HG02610 (cell line): ENCODE measurements at regions not wholly inside any gene's neighbourhood (a gene's known extent, or its start where the extent isn't known, plus 50 kb on each side); places are given as distances from the start of the nearest gene placed in this dataset.

Experiments
- ATAC-seq: cut with Tn5 transposase; IDR thresholded peaks from one replicate; pipeline ENCODE4 v1.9.1; 2021; ENCODE audit warnings: mild to moderate bottlenecking, moderate library complexity; ENCODE audit not compliant: unreplicated experiment

DNA sequence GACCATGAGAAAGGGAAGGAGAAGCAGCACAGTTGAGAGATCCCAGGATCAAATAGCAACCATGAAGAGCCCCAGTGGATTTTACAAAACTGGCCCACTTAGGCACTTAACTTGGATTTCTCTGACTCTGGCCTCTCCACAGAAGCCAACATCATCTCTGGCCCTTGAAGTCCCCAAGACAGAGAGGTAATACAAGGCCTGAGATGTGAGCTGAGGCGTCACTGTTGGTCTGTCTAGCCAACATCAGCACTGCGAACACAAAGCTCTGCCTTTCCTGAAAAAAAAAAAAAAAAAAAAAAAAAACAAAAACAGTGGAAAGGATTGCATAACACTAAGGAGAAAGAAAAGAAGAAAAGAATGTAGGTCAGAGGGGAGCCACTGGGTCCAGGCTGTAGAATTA is 378.3 kb downstream of the BRINP1 start:
- ATAC-seq: no peak

DNA sequence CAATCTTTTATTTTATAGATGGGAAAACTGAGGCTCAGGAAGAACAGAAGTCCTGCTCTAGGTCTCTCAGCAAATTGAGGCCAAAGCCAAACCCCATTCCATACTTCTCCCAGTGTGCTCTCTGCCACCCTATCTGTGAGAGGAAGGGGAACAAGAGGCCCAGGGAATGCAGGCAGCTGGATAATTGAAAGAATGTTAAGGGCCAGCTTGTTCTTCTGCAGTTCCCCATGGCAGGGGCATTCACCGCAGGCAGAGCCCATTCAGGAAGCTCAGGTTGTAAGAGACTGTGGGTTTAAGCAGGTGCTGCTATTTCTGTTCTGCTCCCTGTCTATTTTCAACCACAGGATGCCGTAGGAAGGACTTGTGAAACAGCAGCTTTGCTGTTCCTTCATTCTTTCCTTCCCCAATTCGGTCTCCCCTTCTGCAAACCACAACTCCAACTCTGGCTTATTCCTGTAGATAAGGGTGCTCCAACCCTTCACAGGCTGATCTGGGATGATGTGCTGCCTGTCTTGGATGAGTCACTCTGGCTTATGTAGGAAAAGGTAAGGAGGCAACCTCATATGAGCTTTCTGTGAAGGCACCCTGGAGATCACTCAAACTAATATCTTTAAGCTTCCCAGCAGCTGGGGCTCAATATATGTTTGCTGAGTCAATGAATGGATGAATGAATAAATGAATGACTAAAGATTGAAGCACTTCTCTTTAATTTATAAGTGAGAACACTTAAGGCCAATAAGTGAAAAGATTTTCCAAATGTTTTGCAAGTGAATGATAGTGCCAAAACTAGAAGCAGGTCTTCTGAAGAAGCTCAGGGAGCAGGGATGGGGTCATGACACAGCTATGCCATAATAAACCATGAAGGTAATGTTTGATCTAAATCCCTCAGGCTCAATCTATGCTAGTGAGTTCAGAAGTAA is 377.6 kb downstream of the BRINP1 start:
- ATAC-seq: no peak

DNA sequence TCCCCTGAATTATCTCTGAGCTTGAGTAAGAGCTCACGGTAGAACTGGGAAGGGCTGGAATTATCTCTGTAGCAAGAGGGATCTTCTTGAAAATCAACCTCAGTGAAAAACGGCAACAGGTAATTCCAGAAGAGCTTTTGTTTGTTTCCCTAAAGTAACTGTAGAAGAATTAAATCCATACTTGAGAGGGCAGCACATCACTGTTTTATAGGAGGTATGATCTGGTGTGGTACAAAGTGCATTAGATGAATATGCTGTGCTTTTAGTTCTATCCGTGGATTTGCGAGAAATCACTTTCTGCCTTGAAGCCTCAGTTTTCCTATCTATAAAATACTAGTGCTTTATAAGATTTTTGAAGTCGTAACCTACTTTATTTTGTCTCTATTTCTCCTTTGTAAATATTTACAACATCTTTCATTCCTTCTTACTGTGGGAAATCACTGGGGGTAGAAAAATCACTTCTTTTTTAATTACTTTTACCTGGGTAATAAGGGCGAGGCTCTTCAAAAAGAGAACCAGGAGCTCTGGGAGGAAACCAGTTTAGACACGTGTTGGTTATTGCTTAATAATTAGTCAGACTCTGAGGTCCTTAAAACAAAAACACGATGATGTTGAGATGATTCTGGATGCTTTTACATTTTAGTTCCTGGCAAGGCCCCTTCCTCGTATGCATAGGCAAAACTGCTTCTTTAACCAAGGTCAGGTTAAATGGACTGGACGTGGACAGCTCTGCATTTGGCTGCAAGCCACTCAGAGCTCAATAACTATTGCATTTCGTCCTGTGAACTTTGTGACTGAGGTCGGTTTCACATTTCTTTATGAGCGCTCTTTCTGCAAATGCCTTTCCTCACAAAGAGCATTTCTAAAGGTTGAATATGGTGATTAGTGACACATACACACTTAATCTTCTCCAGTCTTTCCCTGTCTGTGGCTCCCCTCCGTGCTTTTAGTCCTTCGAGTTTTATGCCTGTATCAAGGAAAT is 376.1 kb downstream of the BRINP1 start:
- ATAC-seq: no peak

- ATAC-seq: no peak
Observed at GRCh38 chr9:118993965-118994364, 375.3 kb downstream of the BRINP1 start.

- ATAC-seq: no peak
Observed at GRCh38 chr9:119002491-119002890, 366.7 kb downstream of the BRINP1 start.

GRCh38 chr9:119003201-119003611 is 366.0 kb downstream of the BRINP1 start:
- ATAC-seq: no peak

DNA sequence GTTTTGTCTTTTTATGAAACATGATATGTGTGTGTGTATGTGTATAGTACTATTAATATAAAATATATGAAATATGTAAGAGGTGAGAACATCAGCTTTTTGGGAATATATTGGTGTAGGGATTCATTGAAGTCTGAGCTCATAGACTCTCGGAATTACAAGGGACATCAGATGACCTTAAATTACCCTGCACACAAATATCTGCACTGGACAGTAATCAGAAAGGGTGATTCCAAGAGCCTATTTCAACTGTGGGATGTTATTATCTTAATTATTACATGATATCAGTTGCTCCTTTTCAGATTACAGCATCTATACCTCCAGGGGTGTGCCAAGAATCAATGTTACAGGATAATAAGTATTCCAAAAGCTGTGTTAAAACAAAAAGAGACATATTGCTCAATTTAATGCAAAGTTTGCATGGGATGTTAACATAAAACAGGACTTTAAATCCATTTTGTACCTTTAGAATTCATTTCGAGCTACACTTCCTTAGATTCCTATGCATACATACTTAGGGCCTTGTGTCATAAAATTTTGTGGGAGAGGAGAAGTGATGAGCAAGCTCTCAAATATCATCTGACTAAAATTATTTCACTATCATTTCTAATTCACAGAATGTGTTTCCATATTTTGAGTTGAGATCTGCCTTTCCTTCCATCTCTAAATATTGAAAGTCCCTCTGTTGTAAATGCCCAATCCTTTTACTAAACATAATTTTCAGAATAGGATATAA is 365.2 kb downstream of the BRINP1 start:
- no peak for ATAC-seq

GRCh38 chr9:119004618-119004990 is 364.6 kb downstream of the BRINP1 start:
- no peak for ATAC-seq

DNA sequence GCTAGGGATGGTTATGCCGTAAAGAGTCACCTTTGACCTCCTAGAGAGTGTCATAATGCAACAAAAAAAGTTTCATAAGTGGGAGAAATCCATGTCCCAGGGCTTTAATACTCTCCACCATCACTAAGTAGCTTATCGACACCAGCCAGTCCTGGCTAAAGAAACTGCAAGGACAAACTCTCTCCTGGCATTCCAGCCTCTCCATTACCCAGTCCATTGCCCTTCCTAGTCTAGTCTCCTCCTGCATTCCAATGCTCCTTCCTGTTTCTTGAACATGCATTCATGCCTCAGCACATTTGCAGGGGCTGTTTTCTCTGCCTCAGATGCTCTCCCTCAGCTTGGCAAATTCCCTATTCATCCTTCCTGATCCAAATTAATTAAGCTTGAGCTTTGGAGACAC is 364.1 kb downstream of the BRINP1 start:
- no peak for ATAC-seq

DNA sequence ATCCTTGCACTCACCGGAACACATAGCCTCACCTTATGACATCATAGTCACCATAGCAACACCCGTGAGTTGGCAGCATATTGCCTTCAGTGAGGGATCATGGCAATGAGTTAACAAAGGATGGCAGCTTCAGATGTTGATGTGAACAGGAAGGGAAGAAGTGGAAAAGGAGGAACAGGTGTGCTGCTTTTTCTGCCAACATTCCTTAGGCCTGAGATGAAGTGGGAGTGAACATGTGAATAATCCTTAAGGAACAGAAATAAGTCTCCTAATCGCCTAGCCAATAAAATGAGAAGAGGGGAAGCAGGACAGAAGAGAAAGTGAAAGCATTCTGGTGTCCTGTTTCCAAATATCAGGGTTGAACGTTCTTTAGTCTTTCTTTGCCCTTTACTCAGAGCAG is 360.0 kb downstream of the BRINP1 start:
- ATAC-seq: no peak

- no peak for ATAC-seq
Observed at GRCh38 chr9:119020284-119020683, 349.0 kb downstream of the BRINP1 start.

GRCh38 chr9:119020730-119021333 is 348.4 kb downstream of the BRINP1 start:
- ATAC-seq: no peak

DNA sequence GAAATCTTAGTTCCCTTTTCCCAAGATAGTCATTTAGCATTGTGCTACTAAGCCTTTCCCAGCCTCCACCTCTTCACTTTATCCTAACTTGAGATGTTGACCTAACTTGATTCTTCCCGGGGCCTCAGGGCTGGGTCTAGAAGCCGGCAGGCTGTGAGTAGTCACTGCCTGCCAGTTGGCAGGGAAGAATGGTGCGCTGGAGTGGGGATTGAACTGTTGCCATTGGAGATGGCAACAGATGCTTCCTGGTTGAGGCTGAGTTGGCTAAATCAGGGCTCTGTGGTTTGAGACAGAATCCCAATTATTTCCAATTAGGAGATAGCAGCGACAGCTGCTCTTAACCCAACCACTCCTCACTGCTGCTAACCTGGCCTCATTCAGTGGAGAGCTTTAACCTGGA is 343.1 kb downstream of the BRINP1 start:
- ATAC-seq: no peak

- ATAC-seq: no peak
Observed at GRCh38 chr9:119027901-119028699, 341.1 kb downstream of the BRINP1 start.

DNA sequence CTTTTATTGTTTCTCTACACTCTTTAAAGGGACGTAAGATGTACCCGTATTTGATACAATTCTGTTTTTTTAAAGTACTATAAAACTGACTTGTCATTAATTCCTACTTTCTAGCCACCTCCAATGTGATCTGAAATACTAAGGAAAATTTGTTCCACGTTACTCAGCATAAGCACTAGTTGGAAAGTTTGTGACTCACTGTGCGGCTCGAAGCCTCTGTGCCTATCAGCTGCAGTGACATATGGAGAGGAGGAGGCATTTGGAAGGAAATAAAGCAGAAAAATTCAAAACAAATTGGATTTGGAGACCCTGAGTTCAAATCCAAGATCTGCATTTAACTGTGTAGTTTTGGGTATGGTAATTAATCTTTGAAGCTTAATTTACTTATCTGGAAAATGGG is 339.3 kb downstream of the BRINP1 start:
- no peak for ATAC-seq

GRCh38 chr9:119033596-119033995 is 335.6 kb downstream of the BRINP1 start:
- ATAC-seq: no peak

- ATAC-seq: no peak
Observed at GRCh38 chr9:119036969-119037368, 332.3 kb downstream of the BRINP1 start.

DNA sequence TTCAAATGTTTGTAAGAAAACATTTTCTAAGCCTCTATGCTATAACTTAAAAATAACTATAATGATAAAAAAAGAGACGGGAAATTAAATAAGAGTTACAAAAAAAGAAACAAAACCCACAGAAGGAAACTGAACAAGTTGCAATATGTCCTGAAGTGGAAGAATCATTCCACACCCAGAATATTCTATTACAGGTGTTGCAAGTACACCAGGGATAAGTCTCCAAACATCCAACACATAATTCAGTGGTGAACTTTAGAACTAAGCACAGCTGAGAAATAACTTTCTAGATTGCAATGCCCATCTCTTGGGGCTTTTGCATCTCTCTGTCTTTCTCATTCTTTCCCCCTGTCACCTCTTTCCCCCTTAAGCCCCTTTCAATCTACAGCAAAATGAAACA is 325.2 kb downstream of the BRINP1 start:
- ATAC-seq: no peak

DNA sequence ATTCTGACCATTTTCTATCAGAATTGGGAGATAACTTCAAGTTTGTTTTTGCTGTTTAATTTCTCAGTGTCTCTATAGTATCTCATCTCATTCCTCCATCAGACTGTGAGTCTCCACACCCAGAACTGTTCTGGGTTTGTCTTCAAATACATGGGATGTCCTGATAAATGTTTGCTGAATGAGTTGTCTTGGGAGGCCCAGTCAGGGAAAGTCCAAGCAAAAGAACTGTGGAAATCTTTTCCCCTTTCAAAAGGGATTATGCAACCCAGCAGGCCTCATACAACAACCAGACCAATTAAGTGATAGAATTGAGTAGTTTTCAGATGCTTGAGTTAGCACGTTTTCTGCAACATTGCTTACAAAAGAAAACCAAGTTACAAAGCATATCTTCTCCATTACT is 324.4 kb downstream of the BRINP1 start:
- ATAC-seq: no peak
